ENCODE measurements at regions not wholly inside any gene's neighbourhood (a gene's known extent, or its start where the extent isn't known, plus 50 kb on each side); places are given as distances from the start of the nearest gene placed in this dataset.
"Not testable (repeated sequence)": the region's sequence is repeated elsewhere in the genome, so short reads cannot be mapped to it uniquely, and the experiment has no call there.

GRCh38 chr7:15845461-15845860, 159.0 kb upstream of the MEOX2 start:
- intact Hi-C loops (cut with DNase I): no loop called here

GRCh38 chr7:15839416-15840100, 153.1 kb upstream of the MEOX2 start:
- intact Hi-C loops (cut with DNase I): no loop called here
- peak in 2 of 10 donors; percentile 62 to 70 for DNase-seq

More at GRCh38 chr7:15845461-15845860, 159.0 kb upstream of the MEOX2 start:
- DNase-seq: no peak

GRCh38 chr7:15838265-15838664, 151.8 kb upstream of the MEOX2 start:
- intact Hi-C loops (cut with DNase I): no loop called here
- no peak for DNase-seq

GRCh38 chr7:15837306-15837950, 150.9 kb upstream of the MEOX2 start:
- intact Hi-C loops (cut with DNase I): no loop called here
- no peak for DNase-seq

GRCh38 chr7:15836651-15837050, 150.2 kb upstream of the MEOX2 start:
- DNase-seq: no peak
- intact Hi-C loops (cut with DNase I): no loop called here

- intact Hi-C loops (cut with DNase I): no loop called here
- DNase-seq: no peak
Observed at GRCh38 chr7:15836041-15836440, 149.6 kb upstream of the MEOX2 start.

GRCh38 chr7:15834446-15834845, 148.0 kb upstream of the MEOX2 start:
- DNase-seq: no peak
- intact Hi-C loops (cut with DNase I): no loop called here

GRCh38 chr7:15832996-15833395, 146.5 kb upstream of the MEOX2 start:
- intact Hi-C loops (cut with DNase I): no loop called here
- DNase-seq: no peak

- intact Hi-C loops (cut with DNase I): no loop called here
- no peak for DNase-seq
Observed at GRCh38 chr7:15831606-15832005, 145.1 kb upstream of the MEOX2 start.

GRCh38 chr7:15829691-15830090, 143.2 kb upstream of the MEOX2 start:
- intact Hi-C loops (cut with DNase I): no loop called here
- DNase-seq: no peak

- DNase-seq: no peak
- intact Hi-C loops (cut with DNase I): no loop called here
Observed at GRCh38 chr7:15828881-15829280, 142.4 kb upstream of the MEOX2 start.

GRCh38 chr7:15821484-15822427, 135.3 kb upstream of the MEOX2 start:
- intact Hi-C loops (cut with DNase I): no loop called here
- DNase-seq: no peak

- intact Hi-C loops (cut with DNase I): no loop called here
- DNase-seq: no peak
Observed at GRCh38 chr7:15820319-15820718, 133.8 kb upstream of the MEOX2 start.

GRCh38 chr7:15816835-15817426, 130.4 kb upstream of the MEOX2 start:
- DNase-seq: no peak
- intact Hi-C loops (cut with DNase I): no loop called here

- intact Hi-C loops (cut with DNase I): no loop called here
Observed at GRCh38 chr7:15813448-15813847, 127.0 kb upstream of the MEOX2 start.

GRCh38 chr7:15810383-15810782, 123.9 kb upstream of the MEOX2 start:
- DNase-seq; intact Hi-C loops (cut with DNase I): not testable (repeated sequence)

More at GRCh38 chr7:15813448-15813847, 127.0 kb upstream of the MEOX2 start:
- DNase-seq: no peak

GRCh38 chr7:15809936-15810335, 123.5 kb upstream of the MEOX2 start:
- peak in 1 of 10 donors; percentile 56 for DNase-seq
- intact Hi-C loops (cut with DNase I): not testable (repeated sequence)

GRCh38 chr7:15805891-15806290, 119.4 kb upstream of the MEOX2 start:
- intact Hi-C loops (cut with DNase I): no loop called here

GRCh38 chr7:15802425-15802824, 115.9 kb upstream of the MEOX2 start:
- intact Hi-C loops (cut with DNase I): no loop called here
- DNase-seq: no peak

More at GRCh38 chr7:15805891-15806290, 119.4 kb upstream of the MEOX2 start:
- DNase-seq: no peak

- DNase-seq: no peak
- intact Hi-C loops (cut with DNase I): no loop called here
Observed at GRCh38 chr7:15801551-15801950, 115.1 kb upstream of the MEOX2 start.

GRCh38 chr7:15801041-15801440, 114.6 kb upstream of the MEOX2 start:
- intact Hi-C loops (cut with DNase I): no loop called here
- no peak for DNase-seq
